ENCODE measurements at regions not wholly inside any gene's neighbourhood (a gene's known extent, or its start where the extent isn't known, plus 50 kb on each side); places are given as distances from the start of the nearest gene placed in this dataset.

GRCh38 chr15:36430280-36430679, 149.1 kb upstream of the CDIN1 start:
- H3K9me3 ChIP-seq, result no peaks in the 10 kb centered on the region
- H3K27ac ChIP-seq, result no peak overlapping the region
- no peaks in the 10 kb centered on the region for H3K4me1 ChIP-seq
- TF ChIP-seq POLR2A (IDR thresholded peaks at IDR 0.05), result no peak
- TF ChIP-seq, protein P1, sequence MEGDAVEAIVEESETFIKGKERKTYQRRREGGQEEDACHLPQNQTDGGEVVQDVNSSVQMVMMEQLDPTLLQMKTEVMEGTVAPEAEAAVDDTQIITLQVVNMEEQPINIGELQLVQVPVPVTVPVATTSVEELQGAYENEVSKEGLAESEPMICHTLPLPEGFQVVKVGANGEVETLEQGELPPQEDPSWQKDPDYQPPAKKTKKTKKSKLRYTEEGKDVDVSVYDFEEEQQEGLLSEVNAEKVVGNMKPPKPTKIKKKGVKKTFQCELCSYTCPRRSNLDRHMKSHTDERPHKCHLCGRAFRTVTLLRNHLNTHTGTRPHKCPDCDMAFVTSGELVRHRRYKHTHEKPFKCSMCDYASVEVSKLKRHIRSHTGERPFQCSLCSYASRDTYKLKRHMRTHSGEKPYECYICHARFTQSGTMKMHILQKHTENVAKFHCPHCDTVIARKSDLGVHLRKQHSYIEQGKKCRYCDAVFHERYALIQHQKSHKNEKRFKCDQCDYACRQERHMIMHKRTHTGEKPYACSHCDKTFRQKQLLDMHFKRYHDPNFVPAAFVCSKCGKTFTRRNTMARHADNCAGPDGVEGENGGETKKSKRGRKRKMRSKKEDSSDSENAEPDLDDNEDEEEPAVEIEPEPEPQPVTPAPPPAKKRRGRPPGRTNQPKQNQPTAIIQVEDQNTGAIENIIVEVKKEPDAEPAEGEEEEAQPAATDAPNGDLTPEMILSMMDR (IDR thresholded peaks at IDR 0.05), result no peak
- intact Hi-C loops (cut with DNase I), result no loop called here
- DNase-seq, result no peak
- H3K36me3 ChIP-seq, result no peaks in the 10 kb centered on the region
- H3K4me3 ChIP-seq, result no peak overlapping the region
- WGBS, 2 donors, result 62 to 89% methylated on average over 1 of the region's 1 CpG
- no peaks in the 10 kb centered on the region for H3K27me3 ChIP-seq

DNA sequence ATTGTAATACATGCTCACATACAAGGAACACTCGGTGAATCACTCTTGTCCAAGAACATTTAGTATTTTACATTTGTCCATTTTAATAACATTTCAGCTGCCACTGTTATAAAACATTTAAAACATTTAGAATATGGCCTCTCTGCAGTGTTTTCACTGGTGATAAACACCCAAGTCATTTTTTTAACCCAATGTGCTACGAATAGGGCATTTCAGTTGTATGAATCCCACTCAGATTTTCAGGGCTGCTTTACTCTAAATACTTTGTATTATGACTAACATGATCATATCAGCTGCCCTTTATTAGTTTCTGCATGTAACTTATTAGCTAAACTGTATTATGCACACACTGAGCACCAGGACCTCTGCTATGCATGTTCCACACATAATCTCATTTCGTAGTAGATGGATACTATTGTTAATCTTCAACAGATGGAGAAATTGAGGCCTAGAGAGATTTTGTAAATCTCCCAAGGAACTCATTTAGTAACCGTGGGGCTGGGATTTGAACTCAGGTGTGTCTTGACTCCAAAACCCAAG, 148.6 kb upstream of the CDIN1 start:
- TF ChIP-seq POLR2A (IDR thresholded peaks at IDR 0.05), result no peak
- TF ChIP-seq, protein P1 (IDR thresholded peaks at IDR 0.05), result no peak
- Histone ChIP-seq H3K4me3 (no peak overlapping the region), H3K27ac (no peak overlapping the region), H3K9me3 (no peaks in the 10 kb centered on the region), H3K36me3 (no peaks in the 10 kb centered on the region), H3K27me3 (no peaks in the 10 kb centered on the region), H3K4me1 (no peaks in the 10 kb centered on the region)
- intact Hi-C loops (cut with DNase I), result no loop called here
- 69 to 76% methylated on average over 4 of the region's 4 CpGs for WGBS, 2 donors
- no peak for DNase-seq

- 52 to 66% methylated on average over 2 of the region's 2 CpGs for WGBS, 2 donors
- H3K4me3 ChIP-seq, result no peak overlapping the region
- H3K27ac ChIP-seq, result no peak overlapping the region
- TF ChIP-seq POLR2A (IDR thresholded peaks at IDR 0.05), result no peak
- TF ChIP-seq, protein P1 (IDR thresholded peaks at IDR 0.05), result no peak
- intact Hi-C loops (cut with DNase I), result no loop called here
- DNase-seq, result no peak
- no peaks in the 10 kb centered on the region for H3K9me3 ChIP-seq
- H3K36me3 ChIP-seq, result no peaks in the 10 kb centered on the region
- no peaks in the 10 kb centered on the region for H3K27me3 ChIP-seq
- no peaks in the 10 kb centered on the region for H3K4me1 ChIP-seq
Measured at GRCh38 chr15:36432161-36432560, 147.3 kb upstream of the CDIN1 start.

DNA sequence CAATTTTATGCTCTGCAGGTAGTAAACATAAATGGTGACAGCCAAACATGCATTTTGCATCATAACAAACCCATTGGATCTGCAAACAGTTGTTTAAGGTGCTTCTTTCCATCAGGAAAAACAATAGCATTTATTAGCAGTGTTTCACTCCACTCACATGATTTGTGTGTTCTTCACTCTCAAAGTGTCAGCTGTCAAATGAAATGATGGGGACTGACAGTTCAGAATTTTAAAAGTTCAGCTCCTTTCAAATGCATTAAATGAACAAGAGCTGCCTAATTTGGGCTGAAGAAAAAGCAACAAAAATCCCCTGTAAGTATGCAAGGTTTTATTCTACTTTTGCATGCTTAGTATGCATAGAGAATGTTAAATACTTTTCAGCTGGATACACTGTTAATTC, 145.2 kb upstream of the CDIN1 start:
- H3K9me3 ChIP-seq, result no peaks in the 10 kb centered on the region
- no peak overlapping the region for H3K27ac ChIP-seq
- no peaks in the 10 kb centered on the region for H3K4me1 ChIP-seq
- no peak for TF ChIP-seq POLR2A (IDR thresholded peaks at IDR 0.05)
- TF ChIP-seq, protein P1 (IDR thresholded peaks at IDR 0.05), result no peak
- DNase-seq, result no peak
- H3K4me3 ChIP-seq, result no peak overlapping the region
- intact Hi-C loops (cut with DNase I), result no loop called here
- H3K36me3 ChIP-seq, result no peaks in the 10 kb centered on the region
- no peaks in the 10 kb centered on the region for H3K27me3 ChIP-seq

DNA sequence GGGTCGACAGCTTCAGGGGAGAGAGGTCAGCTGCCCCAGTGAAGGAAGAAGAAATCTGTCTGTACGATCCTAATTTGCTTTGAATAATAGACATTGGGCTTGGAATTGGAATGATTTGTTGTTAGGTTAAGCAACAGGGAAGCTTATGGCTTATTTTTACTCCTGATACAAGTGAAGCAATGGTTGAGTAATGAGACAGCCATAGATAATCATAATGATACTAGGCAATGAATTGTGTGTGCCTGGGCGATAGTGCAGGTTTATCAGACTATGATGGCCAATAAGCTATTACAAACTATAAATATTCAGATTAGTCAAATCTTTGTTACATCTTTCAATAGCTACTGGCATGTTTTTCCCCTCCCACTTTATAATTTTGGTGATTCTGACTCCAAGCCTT, 140.9 kb upstream of the CDIN1 start:
- no peaks in the 10 kb centered on the region for H3K36me3 ChIP-seq
- no peak overlapping the region for H3K27ac ChIP-seq
- intact Hi-C loops (cut with DNase I), result no loop called here
- 81% methylated on average over 3 of the region's 3 CpGs for WGBS, 2 donors
- no peak overlapping the region for H3K4me3 ChIP-seq
- no peak for DNase-seq
- H3K4me1 ChIP-seq, result no peaks in the 10 kb centered on the region
- no peaks in the 10 kb centered on the region for H3K9me3 ChIP-seq
- TF ChIP-seq, protein P1 (IDR thresholded peaks at IDR 0.05), result no peak
- TF ChIP-seq POLR2A (IDR thresholded peaks at IDR 0.05), result no peak
- no peaks in the 10 kb centered on the region for H3K27me3 ChIP-seq

Data from esophagus squamous epithelium (tissue), 5 donors.